LNCAP (cell line): ENCODE measurements at regions not wholly inside any gene's neighbourhood (a gene's known extent, or its start where the extent isn't known, plus 50 kb on each side); places are given as distances from the start of the nearest gene placed in this dataset.

ENCODE experiments used
- TF ChIP-seq, protein P1 (sequence below): fragments of 450-650 bp; IDR thresholded peaks from 2 replicates; pipeline ENCODE4 v1.5.1; 2017; ENCODE audit warnings: mild to moderate bottlenecking

DNA sequence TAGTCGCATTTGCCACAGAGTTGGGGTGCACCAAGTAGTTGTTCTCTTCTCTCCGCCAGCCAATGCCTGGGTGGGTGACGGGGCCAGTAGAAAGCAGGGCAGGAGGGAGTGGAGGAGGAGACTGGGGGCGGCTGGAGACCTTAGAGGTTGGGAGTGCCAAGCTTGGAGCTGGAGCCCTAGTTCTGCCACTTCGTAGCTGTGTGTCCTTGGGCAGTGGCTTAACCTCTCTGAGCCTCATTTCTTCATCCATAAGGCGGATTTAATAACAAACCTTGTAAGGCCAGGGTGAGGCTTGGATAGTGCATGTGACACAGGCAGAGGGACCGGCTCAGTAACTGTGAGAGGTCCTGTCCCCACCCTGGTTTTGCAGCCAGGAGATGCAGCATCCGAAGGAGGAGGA is 81.1 kb upstream of the LHX5 start:
- TF ChIP-seq, protein P1, sequence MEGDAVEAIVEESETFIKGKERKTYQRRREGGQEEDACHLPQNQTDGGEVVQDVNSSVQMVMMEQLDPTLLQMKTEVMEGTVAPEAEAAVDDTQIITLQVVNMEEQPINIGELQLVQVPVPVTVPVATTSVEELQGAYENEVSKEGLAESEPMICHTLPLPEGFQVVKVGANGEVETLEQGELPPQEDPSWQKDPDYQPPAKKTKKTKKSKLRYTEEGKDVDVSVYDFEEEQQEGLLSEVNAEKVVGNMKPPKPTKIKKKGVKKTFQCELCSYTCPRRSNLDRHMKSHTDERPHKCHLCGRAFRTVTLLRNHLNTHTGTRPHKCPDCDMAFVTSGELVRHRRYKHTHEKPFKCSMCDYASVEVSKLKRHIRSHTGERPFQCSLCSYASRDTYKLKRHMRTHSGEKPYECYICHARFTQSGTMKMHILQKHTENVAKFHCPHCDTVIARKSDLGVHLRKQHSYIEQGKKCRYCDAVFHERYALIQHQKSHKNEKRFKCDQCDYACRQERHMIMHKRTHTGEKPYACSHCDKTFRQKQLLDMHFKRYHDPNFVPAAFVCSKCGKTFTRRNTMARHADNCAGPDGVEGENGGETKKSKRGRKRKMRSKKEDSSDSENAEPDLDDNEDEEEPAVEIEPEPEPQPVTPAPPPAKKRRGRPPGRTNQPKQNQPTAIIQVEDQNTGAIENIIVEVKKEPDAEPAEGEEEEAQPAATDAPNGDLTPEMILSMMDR: no peak

DNA sequence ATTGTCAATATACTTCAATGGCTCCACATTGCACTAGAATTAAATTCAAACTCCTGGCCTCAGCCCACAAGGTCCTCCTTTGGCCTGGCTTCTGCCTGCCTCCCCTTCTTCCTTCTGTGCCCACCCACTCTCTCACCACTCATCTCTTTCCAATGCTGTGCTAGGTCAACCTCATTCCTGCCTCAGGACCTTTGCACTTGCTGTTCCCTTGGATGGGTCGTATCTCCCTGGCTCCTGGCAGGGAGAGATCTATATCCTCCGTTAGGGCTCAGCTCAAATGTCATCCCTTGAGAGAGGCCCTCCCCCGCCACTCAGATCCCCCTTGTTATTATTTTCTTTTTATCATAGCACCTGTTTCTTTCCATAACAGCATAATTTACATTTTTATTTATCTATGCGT is 79.9 kb upstream of the LHX5 start:
- TF ChIP-seq, protein P1: no peak

DNA sequence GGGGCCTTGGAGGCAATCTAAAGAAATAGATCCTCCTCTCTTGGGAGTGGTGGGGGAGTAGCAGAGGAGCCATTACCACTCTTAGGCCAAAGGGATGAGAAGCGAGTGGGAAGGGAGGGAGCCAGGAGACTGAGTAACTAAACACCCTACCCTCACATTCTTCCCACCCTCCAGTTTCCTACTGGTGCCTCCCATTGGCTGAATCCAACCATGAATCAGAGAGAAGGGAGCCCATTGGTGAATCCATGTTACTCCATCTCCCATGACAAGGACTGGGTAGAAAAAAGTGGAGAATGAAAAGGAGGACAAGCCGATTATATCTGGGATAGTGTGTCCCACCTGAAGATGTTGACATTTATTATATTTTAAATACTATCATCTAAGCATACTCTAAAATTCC is 76.8 kb upstream of the LHX5 start:
- TF ChIP-seq, protein P1: no peak

DNA sequence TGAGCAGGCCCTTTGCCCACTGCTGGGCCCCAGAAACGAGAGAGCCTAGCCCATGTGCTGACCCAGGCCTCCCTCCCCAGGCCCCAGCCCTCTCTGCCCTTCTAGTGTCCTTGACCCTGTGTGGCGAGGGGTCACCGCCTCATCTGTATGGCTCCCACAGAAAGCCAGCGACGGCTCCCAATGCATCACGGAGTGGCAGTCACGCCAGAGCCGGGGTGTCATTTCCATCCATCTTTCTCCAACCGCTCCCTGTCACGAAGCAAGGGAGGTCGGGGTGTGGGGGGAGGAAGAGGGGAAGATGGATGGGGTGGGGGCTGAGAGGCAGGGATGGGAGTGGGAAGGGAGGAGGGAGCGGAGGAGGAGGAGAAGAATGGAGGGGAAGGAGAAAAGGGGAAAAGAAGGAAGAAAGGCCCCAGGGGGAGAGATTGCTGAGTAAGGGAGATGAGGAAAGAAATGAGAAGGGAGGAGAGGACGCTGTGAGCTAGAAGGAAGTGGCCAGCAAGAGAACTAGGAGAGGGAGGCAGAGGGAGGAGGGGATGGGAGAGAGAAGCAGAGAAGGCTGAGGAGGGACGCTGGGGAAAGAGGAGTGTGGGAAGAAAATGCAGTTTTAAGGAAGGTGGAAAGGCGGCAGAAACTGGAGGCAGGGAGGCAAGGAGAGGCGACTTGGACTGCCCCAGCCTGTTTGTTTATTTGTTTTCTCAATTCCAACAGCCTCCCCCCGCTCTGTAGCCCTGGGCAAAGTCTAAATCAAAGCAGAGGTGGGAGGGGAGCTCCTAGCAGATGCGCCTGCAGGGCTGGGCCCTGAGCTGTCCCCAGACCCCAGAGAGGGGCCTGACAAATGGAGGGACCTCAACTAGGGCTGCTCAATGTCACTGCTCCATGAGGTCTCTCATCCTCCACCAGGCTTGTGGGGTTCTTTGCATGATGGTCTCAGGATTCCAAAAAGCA is 75.5 kb upstream of the LHX5 start:
- TF ChIP-seq, protein P1: no peak

DNA sequence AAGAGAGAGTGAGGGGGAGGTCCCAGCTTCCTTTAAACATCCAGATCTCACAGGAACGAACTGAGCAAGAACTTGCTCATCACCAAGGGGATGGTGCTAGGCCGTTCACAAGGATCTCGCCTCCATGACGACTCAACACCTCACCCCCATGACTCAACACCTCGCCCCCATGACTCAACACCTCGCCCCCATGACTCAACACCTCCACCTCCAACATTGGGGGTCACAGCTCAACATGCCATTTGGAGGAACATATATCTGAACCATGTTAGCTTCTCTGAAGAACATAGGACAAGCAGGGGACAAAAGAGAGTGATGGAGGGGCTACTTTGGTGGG is 66.0 kb upstream of the LHX5 start:
- TF ChIP-seq, protein P1: no peak

DNA sequence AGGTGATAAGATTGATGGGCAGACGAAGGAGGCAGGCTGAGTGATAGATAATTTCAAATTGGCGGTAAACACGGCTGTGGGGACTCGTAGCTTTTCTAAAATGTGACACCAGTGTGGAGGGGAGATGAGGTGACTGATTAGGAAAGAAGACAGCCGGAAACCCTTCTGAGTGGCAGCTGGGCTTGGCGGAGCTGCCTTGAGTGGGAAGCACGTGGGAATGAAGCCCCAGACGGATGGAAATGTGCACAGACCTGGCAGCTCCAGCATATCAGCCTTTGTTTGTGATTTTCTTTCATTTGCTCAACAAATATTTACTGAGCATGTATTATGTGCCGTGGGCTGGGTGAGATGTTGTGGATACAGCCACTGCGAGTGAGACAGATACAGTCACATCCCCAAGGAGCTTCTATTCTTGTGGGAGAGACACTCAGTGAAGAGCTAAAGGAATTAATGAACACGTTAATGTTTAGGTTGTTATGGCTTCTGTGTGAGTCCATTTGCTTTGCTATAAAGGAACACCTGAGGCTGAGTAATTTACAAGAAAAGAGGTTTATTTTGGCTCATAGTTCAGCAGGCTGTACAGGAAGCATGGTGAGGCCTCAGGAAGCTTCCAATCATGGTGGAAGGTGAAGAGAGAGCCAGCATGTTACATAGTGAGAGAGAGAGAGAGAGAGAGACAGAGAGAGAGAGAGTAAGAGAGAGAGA is 65.5 kb upstream of the LHX5 start:
- TF ChIP-seq, protein P1: no peak

DNA sequence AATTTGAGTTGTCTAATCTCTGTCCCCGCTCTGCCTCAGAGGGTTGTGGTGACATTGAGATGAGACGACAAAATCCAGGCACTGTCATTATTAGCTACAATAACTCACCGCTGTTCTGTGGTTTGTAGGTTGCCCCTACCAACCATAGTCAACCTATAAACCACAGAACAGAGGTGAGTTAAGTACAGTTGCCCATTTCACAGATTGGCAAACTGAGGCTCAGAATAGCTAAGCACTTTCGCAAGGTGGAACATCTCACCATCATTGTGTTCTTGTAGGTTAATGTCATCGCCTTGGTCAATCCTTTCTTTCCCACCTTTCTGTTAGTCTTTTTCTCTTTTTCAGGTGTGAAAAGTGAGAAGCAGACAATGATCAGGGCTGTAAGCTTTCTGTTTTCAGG is 63.4 kb upstream of the LHX5 start:
- TF ChIP-seq, protein P1: no peak
